NCI-H82 treated with DMSO at 0.1 percent for 48 hours (cell line): ENCODE measurements at regions not wholly inside any gene's neighbourhood (a gene's known extent, or its start where the extent isn't known, plus 50 kb on each side); places are given as distances from the start of the nearest gene placed in this dataset.
A peak's percentile ranks its signal among the peaks of the same experiment; 100 is the strongest.
"Not testable (repeated sequence)": the region's sequence is repeated elsewhere in the genome, so short reads cannot be mapped to it uniquely, and the experiment has no call there.

Source experiments
- DNase-seq: peaks from one replicate; lab custom pipeline; 2025; ENCODE audit not compliant: unreplicated experiment; lab: John Stamatoyannopoulos, UW

DNA sequence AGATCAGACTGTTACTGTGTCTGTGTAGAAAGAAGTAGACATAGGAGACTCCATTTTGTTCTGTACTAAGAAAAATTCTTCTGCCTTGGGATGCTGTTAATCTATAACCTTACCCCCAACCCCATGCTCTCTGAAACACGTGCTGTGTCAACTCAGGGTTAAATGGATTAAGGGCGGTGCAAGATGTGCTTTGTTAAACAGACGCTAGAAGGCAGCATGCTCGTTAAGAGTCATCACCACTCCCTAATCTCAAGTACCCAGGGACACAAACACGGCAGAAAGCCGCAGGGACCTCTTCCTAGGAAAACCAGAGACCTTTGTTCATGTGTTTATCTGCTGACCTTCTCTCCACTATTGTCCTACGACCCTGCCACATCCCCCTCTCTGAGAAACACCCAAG is 137.0 kb upstream of the PROKR2 start:
- not testable (repeated sequence) for DNase-seq

DNA sequence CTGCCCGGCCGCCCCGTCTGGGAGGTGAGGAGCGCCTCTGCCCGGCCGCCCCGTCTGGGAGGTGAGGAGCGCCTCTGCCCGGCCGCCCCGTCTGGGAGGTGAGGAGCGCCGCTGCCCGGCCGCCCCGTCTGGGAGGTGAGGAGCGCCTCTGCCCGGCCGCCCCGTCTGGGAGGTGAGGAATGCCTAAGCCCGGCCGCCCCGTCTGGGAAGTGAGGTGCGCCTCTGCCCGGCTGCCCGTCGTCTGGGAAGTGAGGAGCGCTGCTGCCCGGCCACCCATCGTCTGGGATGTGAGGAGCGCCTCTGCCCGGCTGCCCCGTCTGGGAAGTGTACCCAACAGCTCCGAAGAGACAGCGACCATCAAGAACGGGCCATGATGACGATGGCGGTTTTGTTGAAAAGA is 136.6 kb upstream of the PROKR2 start:
- not testable (repeated sequence) for DNase-seq

DNA sequence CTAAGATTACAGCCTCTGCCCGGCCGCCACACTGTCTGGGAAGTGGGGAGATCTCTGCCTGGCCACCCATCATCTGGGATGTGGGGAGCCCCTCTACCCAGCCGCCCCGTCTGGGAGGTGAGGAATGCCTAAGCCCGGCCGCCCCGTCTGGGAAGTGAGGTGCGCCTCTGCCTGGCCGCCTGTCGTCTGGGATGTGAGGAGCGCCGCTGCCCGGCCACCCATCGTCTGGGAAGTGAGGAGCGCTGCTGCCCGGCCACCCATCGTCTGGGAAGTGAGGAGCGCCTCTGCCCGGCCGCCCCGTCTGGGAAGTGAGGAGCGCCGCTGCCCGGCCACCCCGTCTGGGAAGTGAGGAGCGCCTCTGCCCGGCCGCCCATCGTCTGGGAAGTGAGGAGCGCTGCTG is 135.9 kb upstream of the PROKR2 start:
- not testable (repeated sequence) for DNase-seq

DNA sequence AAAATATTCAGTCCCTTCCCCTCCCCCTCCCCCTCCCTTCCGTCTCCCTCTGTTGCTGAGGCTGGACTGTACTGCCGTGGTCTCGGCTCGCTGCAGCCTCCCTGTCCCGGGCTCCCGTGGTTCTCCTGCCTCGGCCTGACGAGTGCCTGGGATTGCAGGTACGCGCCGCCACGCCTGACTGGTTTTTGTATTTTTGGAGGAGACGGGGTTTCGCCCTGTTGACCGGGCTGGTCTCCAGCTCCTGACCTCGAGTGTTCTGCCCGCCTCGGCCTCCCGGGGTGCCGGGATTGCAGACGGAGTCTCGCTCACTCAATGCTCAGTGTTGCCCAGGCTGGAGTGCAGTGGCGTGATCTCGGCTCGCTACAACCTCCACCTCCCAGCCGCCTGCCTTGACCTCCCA is 135.5 kb upstream of the PROKR2 start:
- DNase-seq: not testable (repeated sequence)

DNA sequence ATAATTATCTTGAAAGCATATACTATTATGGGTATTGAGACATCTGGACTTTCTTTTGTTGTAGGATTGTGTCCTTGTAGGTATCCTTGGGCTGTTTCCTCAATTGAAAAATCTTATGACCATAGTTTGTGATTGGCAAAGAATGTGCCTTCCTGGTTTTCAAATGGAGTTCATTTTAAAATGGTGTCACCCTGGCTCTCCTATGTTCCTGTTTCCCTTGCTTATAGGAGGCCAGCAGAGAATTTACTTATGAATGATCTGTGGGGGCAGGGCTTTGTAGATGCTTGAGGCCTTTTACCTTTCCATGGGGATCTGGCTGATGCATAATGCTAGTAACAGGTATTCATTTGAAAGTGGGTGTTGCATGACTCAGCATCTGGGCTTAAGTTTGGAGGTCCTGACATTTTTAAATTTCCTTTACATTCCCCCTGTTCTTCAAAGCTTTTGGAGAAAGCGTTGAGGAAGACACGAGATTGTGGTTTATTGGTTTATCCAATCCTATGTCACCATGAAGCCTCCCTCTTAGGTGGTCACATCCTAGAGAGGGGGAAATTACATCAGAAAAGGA is 135.0 kb upstream of the PROKR2 start:
- no peak for DNase-seq

DNA sequence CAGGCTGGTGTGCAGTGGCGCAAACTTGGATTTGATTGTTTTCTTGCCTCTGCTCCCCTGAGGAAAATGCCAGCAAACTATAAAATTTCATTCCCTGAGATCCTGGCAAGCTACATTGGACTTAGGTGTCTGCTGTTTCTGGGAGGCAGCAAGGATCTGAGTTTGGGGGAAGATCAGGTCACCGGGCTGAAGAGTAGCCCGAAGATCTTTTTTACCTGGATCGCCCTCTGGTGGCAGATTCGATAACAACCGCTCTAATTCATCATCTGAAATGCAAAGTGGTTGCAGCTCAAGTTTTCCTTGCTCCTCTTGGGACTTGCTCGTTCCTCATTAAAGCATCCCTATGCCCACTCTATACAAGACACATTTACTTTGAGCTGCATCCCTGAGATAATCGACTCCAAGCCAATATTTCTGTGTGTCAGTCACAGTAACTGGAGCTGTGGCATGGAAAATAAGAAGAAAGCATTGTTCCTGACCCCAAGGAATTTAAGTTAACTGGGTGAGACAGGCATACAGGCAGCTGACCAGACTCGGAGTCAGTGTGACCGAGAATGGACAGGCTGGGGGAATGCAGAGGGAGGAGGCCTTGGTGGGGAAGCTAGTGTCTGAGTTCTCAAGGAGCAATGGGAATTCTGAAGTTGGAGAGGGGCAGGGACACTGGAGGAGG is 131.8 kb upstream of the PROKR2 start:
- DNase-seq: peak; percentile 5

DNA sequence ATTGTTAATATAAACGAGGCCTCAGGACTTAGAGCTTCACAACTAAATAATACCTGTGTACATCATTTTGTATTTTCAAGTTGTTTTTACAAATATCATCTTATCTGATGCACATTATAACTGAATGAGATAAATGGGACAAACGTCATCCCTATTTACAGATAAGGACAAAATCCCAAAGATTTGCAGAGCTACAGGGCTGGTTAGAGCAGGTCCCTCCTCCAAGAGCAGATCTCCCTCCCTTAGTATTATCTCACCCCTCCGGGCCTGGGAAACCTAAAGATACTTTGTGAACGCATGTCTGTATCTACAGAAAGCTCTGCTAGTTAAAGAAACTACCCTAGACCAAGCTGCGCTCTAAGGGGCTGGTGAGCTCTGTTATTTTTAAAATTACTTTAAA is 130.4 kb upstream of the PROKR2 start:
- DNase-seq: no peak

DNA sequence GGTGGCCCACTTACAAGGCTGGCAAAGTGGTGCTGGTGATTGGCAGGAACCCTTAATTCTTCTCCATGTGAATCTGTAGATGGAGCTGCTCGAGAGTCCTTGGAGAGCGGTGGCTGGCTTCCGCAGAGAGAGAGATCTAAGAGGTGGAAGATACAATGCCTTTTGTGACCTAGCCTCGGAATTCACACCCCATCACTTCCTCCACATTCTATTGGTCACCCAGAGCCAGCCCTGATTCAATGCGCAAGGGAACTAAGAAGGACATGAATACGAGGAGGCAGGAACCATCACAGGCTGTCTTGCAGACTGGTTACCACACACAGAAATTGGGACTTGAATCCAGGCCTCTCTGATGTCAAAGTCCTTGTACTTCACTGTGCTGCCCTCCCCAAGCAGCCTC is 128.9 kb upstream of the PROKR2 start:
- no peak for DNase-seq

DNA sequence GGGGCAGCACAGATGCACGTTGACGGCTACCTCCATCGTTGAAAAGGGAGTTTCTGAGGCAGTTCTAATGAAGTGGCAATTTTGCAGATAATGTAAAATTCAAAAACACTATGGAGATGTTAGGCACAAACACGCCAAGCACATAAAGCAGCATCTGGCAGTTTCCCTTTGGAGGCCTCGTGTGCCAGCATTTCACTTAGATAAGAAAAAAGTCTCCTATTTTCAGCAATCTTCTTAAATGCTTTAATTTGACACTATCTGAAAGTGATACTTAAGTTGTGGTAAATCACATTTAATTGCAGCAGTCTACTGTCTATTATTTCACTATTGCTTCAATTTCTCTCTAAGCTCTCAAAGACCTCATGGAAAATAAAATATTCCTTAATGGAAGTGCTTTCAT is 125.3 kb upstream of the PROKR2 start:
- no peak for DNase-seq

DNA sequence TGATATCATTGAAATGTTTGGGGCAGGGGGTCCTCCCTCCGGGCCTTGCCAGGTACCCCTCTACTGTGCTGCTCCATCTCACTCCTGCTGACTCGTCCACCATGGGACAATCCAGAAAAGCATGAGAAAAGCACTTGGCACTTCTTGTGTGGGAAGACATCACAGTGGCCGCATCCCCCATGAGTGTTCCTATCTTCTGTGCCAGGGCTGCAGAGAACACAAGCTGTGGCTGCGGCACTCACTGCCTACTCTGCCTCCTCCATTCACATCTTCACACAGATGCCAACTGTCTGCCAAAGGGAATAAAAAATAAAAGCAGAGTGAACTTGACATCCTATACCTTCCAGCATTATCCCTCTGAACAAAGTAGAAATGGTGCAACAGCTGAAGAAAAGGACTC is 117.4 kb upstream of the PROKR2 start:
- DNase-seq: no peak

DNA sequence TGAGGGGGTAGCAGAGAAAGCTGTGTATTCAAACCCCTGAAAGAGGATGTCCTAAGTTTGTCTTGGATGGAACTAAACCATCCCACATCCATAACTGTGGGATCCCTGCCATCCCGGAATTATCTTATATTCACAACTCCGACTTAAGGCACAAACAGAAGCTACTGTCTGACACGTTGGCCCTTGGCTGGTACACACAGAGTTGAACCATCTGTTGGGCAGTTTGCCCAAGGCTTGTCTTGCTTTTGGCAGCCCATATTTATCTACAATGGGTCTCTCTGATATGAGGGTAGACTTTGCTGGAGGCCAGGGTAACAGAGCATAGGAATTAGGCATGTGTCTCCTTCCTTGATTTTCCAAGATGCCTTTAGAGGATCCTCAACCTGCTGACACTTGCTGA is 116.6 kb upstream of the PROKR2 start:
- no peak for DNase-seq

DNA sequence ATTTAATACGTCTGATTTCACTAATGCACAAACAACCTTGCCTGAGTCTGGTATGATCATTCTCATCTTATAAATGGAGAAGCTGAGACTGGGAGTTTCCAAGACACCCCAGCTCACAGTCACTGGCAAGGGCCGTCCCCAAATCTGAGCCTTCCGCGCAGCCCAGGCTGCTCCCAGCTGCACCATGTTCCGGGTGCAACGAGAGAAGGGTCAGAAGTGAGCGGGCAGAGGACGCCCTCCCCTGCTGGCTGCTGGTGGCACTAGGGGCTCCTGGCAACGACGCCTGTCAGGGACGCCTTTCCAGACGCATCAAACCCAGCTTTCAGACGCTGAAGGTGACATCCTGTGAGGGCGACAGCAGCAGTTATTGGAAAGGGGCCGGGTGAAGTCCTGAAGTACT is 115.3 kb upstream of the PROKR2 start:
- DNase-seq: no peak

DNA sequence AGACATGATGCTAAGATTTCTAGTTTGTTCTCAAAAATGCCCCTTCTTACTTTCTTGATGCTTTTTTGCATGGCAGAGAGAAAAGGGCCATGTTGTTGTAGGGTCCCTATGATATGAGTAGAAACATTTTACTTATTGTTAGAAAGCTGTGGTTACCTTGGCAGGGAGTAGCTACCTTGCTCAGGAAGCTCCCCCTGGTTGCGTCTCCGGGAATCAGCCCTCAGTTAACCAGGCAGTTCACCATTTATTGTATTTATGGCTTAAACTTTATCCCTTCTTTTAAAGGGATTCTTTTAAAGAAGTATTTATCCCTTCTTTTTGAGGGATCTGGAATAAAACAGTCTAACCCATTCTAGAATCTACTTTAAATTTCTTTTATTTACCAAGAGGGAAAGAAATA is 113.9 kb upstream of the PROKR2 start:
- no peak for DNase-seq

DNA sequence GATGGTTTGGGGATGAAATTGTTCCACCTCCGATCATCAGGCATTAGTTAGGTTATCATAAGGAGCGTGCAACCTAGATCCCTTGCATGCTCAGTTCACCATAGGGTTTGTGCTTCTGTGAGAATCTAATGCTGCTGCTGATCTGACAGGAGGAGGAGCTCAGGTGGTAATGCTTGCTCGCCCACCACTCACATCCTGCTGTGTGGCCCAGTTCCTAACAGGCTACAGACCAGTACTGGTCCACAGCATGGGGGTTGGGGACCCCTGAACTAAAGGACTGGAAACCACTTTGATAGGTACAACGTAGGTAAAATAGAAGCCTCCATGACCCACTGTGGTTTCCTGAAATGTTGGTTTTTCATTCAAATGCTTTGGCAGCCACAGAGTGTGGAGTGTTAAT is 109.3 kb upstream of the PROKR2 start:
- DNase-seq: no peak

DNA sequence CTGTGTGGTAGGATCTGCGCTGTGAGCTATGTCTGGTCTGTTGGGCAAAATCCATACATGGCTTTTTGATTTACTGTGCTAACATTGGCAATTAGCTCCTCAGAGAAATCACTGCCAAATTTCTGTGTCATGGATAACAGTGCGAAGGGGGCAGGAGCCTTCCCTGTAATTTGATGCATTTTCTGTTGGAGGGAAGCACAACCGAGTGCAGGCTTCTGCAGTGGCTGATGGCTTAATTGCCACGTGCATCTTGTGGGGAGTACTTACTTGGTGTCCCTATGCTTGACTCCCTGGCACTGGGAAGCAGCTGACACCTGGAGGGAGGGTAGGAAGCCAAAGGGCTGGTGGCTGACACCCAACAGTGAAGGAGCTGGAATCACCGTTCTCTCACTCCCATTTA is 99.3 kb upstream of the PROKR2 start:
- no peak for DNase-seq

DNA sequence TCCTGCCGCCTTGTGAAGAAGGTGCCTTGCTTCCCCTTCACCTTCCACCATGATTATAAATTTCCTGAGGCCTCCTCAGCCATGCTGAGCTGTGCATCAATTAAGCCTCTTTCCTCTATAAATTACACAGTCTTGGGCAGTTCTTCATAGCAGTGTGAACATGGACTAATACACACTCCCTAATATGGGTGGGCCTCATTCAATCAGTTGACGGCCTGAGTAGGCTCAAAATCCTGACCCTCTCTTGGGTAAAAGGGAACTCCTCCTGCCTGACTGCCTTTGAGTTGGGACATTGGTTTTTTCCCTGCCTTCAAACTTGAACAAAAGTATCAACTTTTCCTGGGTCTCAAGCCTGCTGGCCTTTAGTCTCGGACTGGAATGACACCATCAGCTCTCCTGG is 96.6 kb upstream of the PROKR2 start:
- no peak for DNase-seq

DNA sequence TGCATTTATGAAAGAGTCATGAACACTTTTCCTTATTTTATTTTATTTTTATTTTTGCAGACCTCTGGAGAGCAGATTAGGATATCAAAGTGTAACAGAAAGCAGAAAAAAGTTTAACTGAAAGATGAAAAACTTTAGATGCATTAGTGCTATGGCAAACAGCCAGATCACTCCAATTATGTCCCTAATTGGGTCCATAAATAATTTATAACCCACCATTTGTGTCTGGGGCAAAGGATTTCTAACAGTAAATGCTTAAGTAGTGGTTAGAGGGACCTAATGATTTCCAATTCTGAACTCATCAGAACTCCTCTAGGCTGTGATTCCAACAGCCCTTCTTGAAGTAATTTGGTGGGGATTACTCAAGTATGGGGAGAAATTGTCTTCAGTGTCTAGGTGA is 93.7 kb upstream of the PROKR2 start:
- no peak for DNase-seq

DNA sequence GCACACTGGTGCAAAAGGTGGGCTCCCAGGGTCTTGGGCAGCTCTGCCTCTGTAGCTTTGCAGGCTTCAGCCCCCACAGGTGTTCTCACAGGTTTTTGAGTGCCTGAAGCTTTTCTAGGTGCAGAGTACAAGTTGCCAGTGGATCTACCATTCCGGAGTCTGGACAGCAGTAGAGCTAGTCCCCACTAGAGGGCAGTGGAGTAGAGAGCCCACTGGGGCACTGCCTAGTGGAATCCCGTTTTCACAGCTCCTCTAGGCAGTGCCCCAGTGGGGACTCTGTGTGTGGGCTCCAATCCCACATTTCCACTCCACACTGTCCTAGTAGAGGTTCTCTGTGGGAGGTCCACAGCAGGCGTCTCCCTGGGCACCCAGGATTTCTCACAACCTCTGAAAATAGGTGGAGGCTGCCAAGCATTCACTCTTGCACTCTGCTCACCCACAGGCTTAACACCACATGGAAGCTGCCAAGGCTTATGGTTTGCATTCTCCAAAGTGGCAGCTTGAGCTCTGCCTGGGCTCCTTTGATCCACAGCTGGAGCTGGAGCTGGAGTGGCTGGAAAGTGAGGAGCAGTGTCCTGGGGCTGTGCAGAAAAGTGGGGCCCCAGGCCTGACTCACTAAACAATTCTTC is 86.3 kb upstream of the PROKR2 start:
- peak; percentile 8 for DNase-seq

DNA sequence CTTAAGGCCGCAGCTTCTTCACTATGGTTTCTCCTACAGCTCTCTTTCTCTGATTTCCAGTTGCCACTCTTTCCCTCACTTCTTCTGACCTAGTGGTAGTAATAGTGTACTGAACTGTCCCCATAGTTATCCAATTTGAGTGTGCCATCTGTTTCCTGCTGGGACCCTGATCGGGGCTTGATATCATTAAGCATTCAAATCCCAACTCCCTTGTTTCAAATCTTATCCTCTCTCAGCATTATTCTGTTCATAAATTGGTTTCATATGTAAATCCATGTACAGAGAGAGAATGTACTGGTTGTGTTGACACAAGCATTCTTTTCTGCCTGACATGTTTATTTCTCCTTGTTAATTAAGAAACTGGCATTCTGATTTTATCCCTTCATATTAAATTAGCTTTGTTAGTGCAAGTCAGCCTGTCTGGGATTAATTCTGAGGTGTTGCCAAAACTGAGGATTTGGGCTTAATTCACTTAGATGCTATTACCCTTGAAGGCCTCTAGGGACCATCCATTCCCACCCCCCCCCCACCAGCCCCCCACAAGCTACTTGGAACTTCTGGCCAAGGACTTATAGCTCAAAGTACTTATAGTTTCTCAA is 84.6 kb upstream of the PROKR2 start:
- peak; percentile 92 for DNase-seq

DNA sequence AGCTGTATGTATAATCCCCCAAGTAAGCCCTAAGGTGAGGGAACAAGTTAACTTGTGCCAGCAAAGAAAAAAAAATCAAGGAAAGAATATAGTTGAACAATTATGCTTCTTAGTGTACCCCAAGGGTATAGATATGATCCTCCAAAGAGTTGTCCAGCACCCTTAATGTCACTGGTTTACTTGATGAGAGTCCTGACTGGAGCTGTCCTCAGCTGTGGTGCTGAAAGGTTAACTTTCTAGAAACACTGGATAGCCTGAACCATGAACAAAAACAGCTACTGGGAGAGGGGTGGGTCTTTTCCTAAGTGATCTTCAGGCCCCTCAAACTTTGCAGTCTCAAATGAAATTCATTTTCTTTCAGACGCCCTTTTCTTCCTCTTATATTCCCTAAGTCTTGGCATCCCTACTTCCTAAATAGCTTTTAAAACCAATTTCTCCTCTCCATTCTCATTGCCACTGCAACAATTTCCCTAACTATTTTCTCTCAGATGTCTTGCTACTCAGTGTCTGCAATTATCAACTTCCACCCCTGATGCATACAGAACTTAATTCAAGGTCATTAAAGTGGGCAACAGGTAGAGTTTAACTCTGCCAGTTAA is 83.5 kb upstream of the PROKR2 start:
- DNase-seq: no peak

DNA sequence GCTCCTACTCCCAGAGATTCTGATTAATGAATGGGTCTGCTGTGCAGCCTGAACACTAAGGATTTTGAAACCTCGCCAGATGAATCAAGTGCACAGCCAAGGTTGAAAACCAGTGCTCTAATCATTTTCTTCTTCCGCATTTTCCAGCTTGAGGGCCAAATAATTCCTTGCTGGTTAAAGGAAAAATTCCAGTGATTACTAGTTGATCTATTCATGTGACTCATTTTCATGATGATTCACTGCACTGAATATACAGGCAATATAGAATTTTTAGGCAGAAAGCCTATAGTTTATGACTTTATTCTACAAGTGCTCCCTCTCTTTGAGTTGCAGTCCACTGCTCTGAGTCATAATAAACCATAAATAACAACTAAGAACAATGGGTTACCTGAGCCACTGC is 80.6 kb upstream of the PROKR2 start:
- DNase-seq: no peak
